ENCODE measurements at regions not wholly inside any gene's neighbourhood (a gene's known extent, or its start where the extent isn't known, plus 50 kb on each side); places are given as distances from the start of the nearest gene placed in this dataset.
A peak's percentile ranks its signal among the peaks of the same experiment; 100 is the strongest.

GRCh38 chr20:62543470-62544302 is 67.9 kb upstream of the GATA5 start:
- ATAC-seq (no peak), DNase-seq (ENCODE audit: missing footprints) (no peak)
- intact Hi-C loops (cut with DNase I), result no loop called here

- intact Hi-C loops (cut with DNase I), result no loop called here
- ATAC-seq, result no peak
- DNase-seq (ENCODE audit: missing footprints), result no peak
These were observed 68.8 kb upstream of the GATA5 start for GRCh38 chr20:62544505-62545055.

- intact Hi-C loops (cut with DNase I), result no loop called here
- ATAC-seq (no peak), DNase-seq (ENCODE audit: missing footprints) (no peak)
These were observed 69.5 kb upstream of the GATA5 start for GRCh38 chr20:62545271-62545670.

- intact Hi-C loops (cut with DNase I), result no loop called here
- DNase-seq (ENCODE audit: missing footprints) (no peak), ATAC-seq (no peak)
These were observed 70.2 kb upstream of the GATA5 start for GRCh38 chr20:62545901-62546525.

GRCh38 chr20:62546606-62547005 is 70.8 kb upstream of the GATA5 start:
- DNase-seq (ENCODE audit: missing footprints) (no peak), ATAC-seq (no peak)

GRCh38 chr20:62547364-62547763 is 71.6 kb upstream of the GATA5 start:
- intact Hi-C loops (cut with DNase I), result no loop called here
- no peak for ATAC-seq
- no peak for DNase-seq (ENCODE audit: missing footprints)

More at GRCh38 chr20:62546606-62547005, 70.8 kb upstream of the GATA5 start:
- intact Hi-C loops (cut with DNase I), result no loop called here

- DNase-seq (ENCODE audit: missing footprints), result no peak
- intact Hi-C loops (cut with DNase I), result no loop called here
- no peak for ATAC-seq
These were observed 72.7 kb upstream of the GATA5 start for GRCh38 chr20:62548471-62548870.

- intact Hi-C loops (cut with DNase I), result no loop called here
- ATAC-seq (no peak), DNase-seq (ENCODE audit: missing footprints) (no peak)
These were observed 73.2 kb upstream of the GATA5 start for GRCh38 chr20:62549029-62549428.

- DNase-seq (ENCODE audit: missing footprints) (no peak), ATAC-seq (peak; percentile 24)
- intact Hi-C loops (cut with DNase I), result loop anchor here (1.0 to 5.0 kb wide), 2 partner anchors 20 to 52 kb away; no protein-coding TSS in a partner anchor
These were observed 73.8 kb upstream of the GATA5 start for GRCh38 chr20:62549499-62550086.

- intact Hi-C loops (cut with DNase I), result loop anchor here (1.0 to 5.0 kb wide), 2 partner anchors 21 to 53 kb away; no protein-coding TSS in a partner anchor
- DNase-seq (ENCODE audit: missing footprints) (peak; percentile 89), ATAC-seq (peak; percentile 88)
These were observed 74.4 kb upstream of the GATA5 start for GRCh38 chr20:62550087-62550632.

- intact Hi-C loops (cut with DNase I), result loop anchor here (5.0 kb wide), 1 partner anchor 54 kb away; no protein-coding TSS in a partner anchor
- DNase-seq (ENCODE audit: missing footprints) (no peak), ATAC-seq (no peak)
These were observed 75.9 kb upstream of the GATA5 start for GRCh38 chr20:62551407-62552323.

- DNase-seq (ENCODE audit: missing footprints) (no peak), ATAC-seq (no peak)
- intact Hi-C loops (cut with DNase I), result loop anchor here (5.0 kb wide), 1 partner anchor 55 kb away; no protein-coding TSS in a partner anchor
These were observed 76.8 kb upstream of the GATA5 start for GRCh38 chr20:62552613-62553012.

GRCh38 chr20:62553136-62553837 is 77.5 kb upstream of the GATA5 start:
- ATAC-seq (no peak), DNase-seq (ENCODE audit: missing footprints) (no peak)
- intact Hi-C loops (cut with DNase I), result loop anchor here (5.0 kb wide), 1 partner anchor 56 kb away; no protein-coding TSS in a partner anchor

GRCh38 chr20:62553838-62554161 is 78.0 kb upstream of the GATA5 start:
- DNase-seq (ENCODE audit: missing footprints), result no peak
- ATAC-seq, result no peak
- intact Hi-C loops (cut with DNase I), result loop anchor here (5.0 kb wide), 1 partner anchor 56 kb away; no protein-coding TSS in a partner anchor

GRCh38 chr20:62554214-62554897 is 78.6 kb upstream of the GATA5 start:
- ATAC-seq (no peak), DNase-seq (ENCODE audit: missing footprints) (no peak)
- intact Hi-C loops (cut with DNase I), result loop anchor here (5.0 kb wide), 1 partner anchor 57 kb away; no protein-coding TSS in a partner anchor

GRCh38 chr20:62554898-62555641 is 79.3 kb upstream of the GATA5 start:
- intact Hi-C loops (cut with DNase I), result loop anchor here (5.0 kb wide), 1 partner anchor 58 kb away; no protein-coding TSS in a partner anchor
- ATAC-seq (no peak), DNase-seq (ENCODE audit: missing footprints) (no peak)

All from Right ventricle myocardium inferior (tissue), 1 donor.